ENCODE measurements at regions not wholly inside any gene's neighbourhood (a gene's known extent, or its start where the extent isn't known, plus 50 kb on each side); places are given as distances from the start of the nearest gene placed in this dataset.

GRCh38 chrX:43500246-43500645 is 155.9 kb upstream of the MAOA start:
- TF ChIP-seq CTCF (IDR thresholded peaks at IDR 0.05; ENCODE audit: low read depth, low read length) (no peak), EZH2phosphoT487 (IDR thresholded peaks at IDR 0.05; ENCODE audit: low read depth) (no peak)
